ENCODE measurements at regions not wholly inside any gene's neighbourhood (a gene's known extent, or its start where the extent isn't known, plus 50 kb on each side); places are given as distances from the start of the nearest gene placed in this dataset.

DNA sequence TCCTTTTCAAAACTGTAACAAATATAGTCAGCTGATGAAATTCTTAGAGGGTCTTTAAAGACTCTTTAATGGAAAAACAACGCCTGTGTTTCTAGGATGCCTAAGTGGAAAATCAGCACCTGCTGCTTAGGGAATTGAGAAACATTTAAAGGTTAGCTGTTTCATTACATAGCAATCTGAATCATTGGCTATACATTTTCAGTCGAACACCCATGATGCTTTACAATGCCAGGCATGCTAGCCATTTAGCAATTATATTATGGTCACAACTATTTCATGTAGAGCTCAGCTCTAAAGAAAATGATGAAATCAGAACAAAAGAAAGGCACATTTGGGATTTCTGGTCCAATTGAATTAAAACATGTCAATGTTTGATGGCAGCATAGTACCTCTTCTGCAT is 270.3 kb upstream of the SYNCRIP start:
- no peak overlapping the region for H2AFZ ChIP-seq (ENCODE audit: low read length)
- H3K27ac ChIP-seq (ENCODE audit: insufficient read length, low read depth, low read length): no peak overlapping the region
- TF ChIP-seq, protein P1, sequence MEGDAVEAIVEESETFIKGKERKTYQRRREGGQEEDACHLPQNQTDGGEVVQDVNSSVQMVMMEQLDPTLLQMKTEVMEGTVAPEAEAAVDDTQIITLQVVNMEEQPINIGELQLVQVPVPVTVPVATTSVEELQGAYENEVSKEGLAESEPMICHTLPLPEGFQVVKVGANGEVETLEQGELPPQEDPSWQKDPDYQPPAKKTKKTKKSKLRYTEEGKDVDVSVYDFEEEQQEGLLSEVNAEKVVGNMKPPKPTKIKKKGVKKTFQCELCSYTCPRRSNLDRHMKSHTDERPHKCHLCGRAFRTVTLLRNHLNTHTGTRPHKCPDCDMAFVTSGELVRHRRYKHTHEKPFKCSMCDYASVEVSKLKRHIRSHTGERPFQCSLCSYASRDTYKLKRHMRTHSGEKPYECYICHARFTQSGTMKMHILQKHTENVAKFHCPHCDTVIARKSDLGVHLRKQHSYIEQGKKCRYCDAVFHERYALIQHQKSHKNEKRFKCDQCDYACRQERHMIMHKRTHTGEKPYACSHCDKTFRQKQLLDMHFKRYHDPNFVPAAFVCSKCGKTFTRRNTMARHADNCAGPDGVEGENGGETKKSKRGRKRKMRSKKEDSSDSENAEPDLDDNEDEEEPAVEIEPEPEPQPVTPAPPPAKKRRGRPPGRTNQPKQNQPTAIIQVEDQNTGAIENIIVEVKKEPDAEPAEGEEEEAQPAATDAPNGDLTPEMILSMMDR (conservative IDR thresholded peaks at IDR 0.05): no peak
- no peaks in the 10 kb centered on the region for H3K79me1 ChIP-seq (ENCODE audit: insufficient read depth, low read depth, low read length, poor library complexity, severe bottlenecking)
- H4K91ac ChIP-seq (ENCODE audit: insufficient read length, low read depth, low read length): no peak overlapping the region
- no peaks in the 10 kb centered on the region for H4K20me1 ChIP-seq (ENCODE audit: control insufficient read depth, insufficient read depth, insufficient read length)
- H4K8ac ChIP-seq (replicated peaks; ENCODE audit: insufficient read length, low read depth, low read length): no peak overlapping the region
- no peak overlapping the region for H3K23ac ChIP-seq (ENCODE audit: insufficient read length, low read depth, low read length)
- H3K4me1 ChIP-seq (ENCODE audit: insufficient read depth, low read length): no peaks in the 10 kb centered on the region
- H3K14ac ChIP-seq (ENCODE audit: insufficient read depth, low read length): no peak overlapping the region
- no peaks in the 10 kb centered on the region for H3K23me2 ChIP-seq (ENCODE audit: insufficient read length, low read depth, low read length, poor library complexity, severe bottlenecking)
- WGBS (ENCODE audit: extremely low coverage, insufficient read length, low lambda C conversion rate): no CpG with 5 or more reads among the region's 2 CpGs
- H2BK20ac ChIP-seq (ENCODE audit: low read depth, low read length, poor library complexity, severe bottlenecking): no peak overlapping the region
- H3K4ac ChIP-seq (ENCODE audit: low read depth, low read length): no peak overlapping the region
- Mint-ChIP-seq H3K4me1 (peaks cover 4 to 10% of the 10 kb centered on the region in 2 experiments), H3K27ac (no peak overlapping the region), H3K4me3 (no peak overlapping the region), H3K27me3 (ENCODE audit: low read depth) (no peaks in the 10 kb centered on the region; the same call in 1 of the 2 replicates), H3K36me3 (ENCODE audit: insufficient read depth in 1 of 3, low read depth in 3 of 3) (peaks cover 0 to 13% (median 3%) of the 10 kb centered on the region in 3 experiments; a peak in 4 of 7 replicates), H3K9me3 (peaks cover 10 to 13% of the 10 kb centered on the region in 2 experiments)
- H2BK12ac ChIP-seq (ENCODE audit: insufficient read length, low read depth, low read length): no peak overlapping the region
- H3K9ac ChIP-seq (ENCODE audit: extremely low read depth, insufficient read length, low read length): no peak overlapping the region
- no peak overlapping the region for H3K18ac ChIP-seq (ENCODE audit: insufficient read length, low read depth, low read length)
- no peak overlapping the region for H3K4me2 ChIP-seq (ENCODE audit: insufficient read depth, insufficient read length, low read length)
- H2BK5ac ChIP-seq (ENCODE audit: insufficient read length, low read length): no peak overlapping the region
- no peak overlapping the region for H2BK15ac ChIP-seq (ENCODE audit: low read depth, low read length)
- H3K79me2 ChIP-seq (ENCODE audit: insufficient read depth, low read length): no peaks in the 10 kb centered on the region
- H2AK5ac ChIP-seq (ENCODE audit: insufficient read length, low read length): no peak overlapping the region
- H4K5ac ChIP-seq (ENCODE audit: insufficient read length, low read depth, low read length): no peak overlapping the region
- H3K9me3 ChIP-seq (ENCODE audit: control insufficient read depth, low read depth, low read length): no peaks in the 10 kb centered on the region
- H3T11ph ChIP-seq (ENCODE audit: low read length): no peak overlapping the region
- no peaks in the 10 kb centered on the region for H3K27me3 ChIP-seq (ENCODE audit: insufficient read depth, low read length)
- H2BK120ac ChIP-seq (ENCODE audit: low read depth, low read length, poor library complexity, severe bottlenecking): no peak overlapping the region
- H3K56ac ChIP-seq (ENCODE audit: insufficient read length, low read depth, low read length): no peak overlapping the region
- no peak for DNase-seq
